ENCODE measurements at regions not wholly inside any gene's neighbourhood (a gene's known extent, or its start where the extent isn't known, plus 50 kb on each side); places are given as distances from the start of the nearest gene placed in this dataset.

GRCh38 chr3:148090156-148090555, 607.5 kb upstream of the AGTR1 start:
- Histone ChIP-seq H3K27me3 (ENCODE audit: control insufficient read depth, extremely low read depth, insufficient read depth, low read length) (no peaks in the 10 kb centered on the region), H3K36me3 (ENCODE audit: control insufficient read depth in 2 of 2, extremely low read depth in 1 of 2, insufficient read depth in 2 of 2, low read length in 2 of 2) (no peaks in the 10 kb centered on the region), H3K4me3 (ENCODE audit: control insufficient read depth in 2 of 3, extremely low read depth in 1 of 3, insufficient read depth in 2 of 3, low read depth in 1 of 3, low read length in 3 of 3) (no peak overlapping the region), H3K9me1 (ENCODE audit: control insufficient read depth, extremely low read depth, insufficient read depth, low read length) (no peaks in the 10 kb centered on the region), H2AFZ (ENCODE audit: control insufficient read depth, low read length) (no peak overlapping the region), H3K9ac (ENCODE audit: control insufficient read depth, extremely low read depth, insufficient read depth, low read length) (no peak overlapping the region), H4K20me1 (ENCODE audit: control insufficient read depth, extremely low read depth, insufficient read depth, low read length) (no peaks in the 10 kb centered on the region), H3K4me2 (ENCODE audit: control insufficient read depth, extremely low read depth, insufficient read depth, low read depth, low read length) (no peak overlapping the region), H3K27ac (ENCODE audit: control insufficient read depth, insufficient read depth, low read length) (no peak overlapping the region), H3K79me2 (ENCODE audit: control insufficient read depth, insufficient read depth, low read length) (no peaks in the 10 kb centered on the region), H3K9me3 (ENCODE audit: control insufficient read depth, low read depth, low read length) (no peaks in the 10 kb centered on the region), H3K4me1 (ENCODE audit: control insufficient read depth, extremely low read depth, insufficient read depth, low read length) (no peaks in the 10 kb centered on the region)
- TF ChIP-seq CTCF (optimal IDR thresholded peaks at IDR 0.05 in 1 of 3, IDR thresholded peaks at IDR 0.05 in 1 of 3, conservative IDR thresholded peaks at IDR 0.05 in 1 of 3; ENCODE audit: extremely low read depth in 1 of 3, insufficient read depth in 2 of 3, low read length in 3 of 3), result no peak
- no peak for TF ChIP-seq EZH2 (IDR thresholded peaks at IDR 0.05; ENCODE audit: low read length)
- FAIRE-seq (no peak), DNase-seq (ENCODE audit: low read depth, low spot score) (no peak)
- dilution Hi-C loops (cut with MboI; ENCODE audit: extremely low pct_ligation_motif_present, low sequenced_read_pairs), result no loop called here

GRCh38 chr3:148092624-148093347, 604.9 kb upstream of the AGTR1 start:
- no peak overlapping the region for H3K4me2 ChIP-seq (ENCODE audit: control insufficient read depth, extremely low read depth, insufficient read depth, low read depth, low read length)
- no peak overlapping the region for H3K4me3 ChIP-seq (ENCODE audit: control insufficient read depth in 2 of 3, extremely low read depth in 1 of 3, insufficient read depth in 2 of 3, low read depth in 1 of 3, low read length in 3 of 3)
- FAIRE-seq (no peak), DNase-seq (ENCODE audit: low read depth, low spot score) (no peak)
- H3K27me3 ChIP-seq (ENCODE audit: control insufficient read depth, extremely low read depth, insufficient read depth, low read length), result no peaks in the 10 kb centered on the region
- H3K36me3 ChIP-seq (ENCODE audit: control insufficient read depth in 2 of 2, extremely low read depth in 1 of 2, insufficient read depth in 2 of 2, low read length in 2 of 2), result no peaks in the 10 kb centered on the region
- no peaks in the 10 kb centered on the region for H3K4me1 ChIP-seq (ENCODE audit: control insufficient read depth, extremely low read depth, insufficient read depth, low read length)
- H2AFZ ChIP-seq (ENCODE audit: control insufficient read depth, low read length), result no peak overlapping the region
- H3K9me1 ChIP-seq (ENCODE audit: control insufficient read depth, extremely low read depth, insufficient read depth, low read length), result no peaks in the 10 kb centered on the region
- dilution Hi-C loops (cut with MboI; ENCODE audit: extremely low pct_ligation_motif_present, low sequenced_read_pairs), result no loop called here
- H4K20me1 ChIP-seq (ENCODE audit: control insufficient read depth, extremely low read depth, insufficient read depth, low read length), result no peaks in the 10 kb centered on the region
- H3K27ac ChIP-seq (ENCODE audit: control insufficient read depth, insufficient read depth, low read length), result no peak overlapping the region
- no peaks in the 10 kb centered on the region for H3K9me3 ChIP-seq (ENCODE audit: control insufficient read depth, low read depth, low read length)
- no peak overlapping the region for H3K9ac ChIP-seq (ENCODE audit: control insufficient read depth, extremely low read depth, insufficient read depth, low read length)
- H3K79me2 ChIP-seq (ENCODE audit: control insufficient read depth, insufficient read depth, low read length), result no peaks in the 10 kb centered on the region
- TF ChIP-seq CTCF (optimal IDR thresholded peaks at IDR 0.05 in 1 of 3, IDR thresholded peaks at IDR 0.05 in 1 of 3, conservative IDR thresholded peaks at IDR 0.05 in 1 of 3; ENCODE audit: extremely low read depth in 1 of 3, insufficient read depth in 2 of 3, low read length in 3 of 3) (no peak), EZH2 (IDR thresholded peaks at IDR 0.05; ENCODE audit: low read length) (no peak)

Data from keratinocyte (primary cell).